ENCODE measurements at regions not wholly inside any gene's neighbourhood (a gene's known extent, or its start where the extent isn't known, plus 50 kb on each side); places are given as distances from the start of the nearest gene placed in this dataset.

DNA sequence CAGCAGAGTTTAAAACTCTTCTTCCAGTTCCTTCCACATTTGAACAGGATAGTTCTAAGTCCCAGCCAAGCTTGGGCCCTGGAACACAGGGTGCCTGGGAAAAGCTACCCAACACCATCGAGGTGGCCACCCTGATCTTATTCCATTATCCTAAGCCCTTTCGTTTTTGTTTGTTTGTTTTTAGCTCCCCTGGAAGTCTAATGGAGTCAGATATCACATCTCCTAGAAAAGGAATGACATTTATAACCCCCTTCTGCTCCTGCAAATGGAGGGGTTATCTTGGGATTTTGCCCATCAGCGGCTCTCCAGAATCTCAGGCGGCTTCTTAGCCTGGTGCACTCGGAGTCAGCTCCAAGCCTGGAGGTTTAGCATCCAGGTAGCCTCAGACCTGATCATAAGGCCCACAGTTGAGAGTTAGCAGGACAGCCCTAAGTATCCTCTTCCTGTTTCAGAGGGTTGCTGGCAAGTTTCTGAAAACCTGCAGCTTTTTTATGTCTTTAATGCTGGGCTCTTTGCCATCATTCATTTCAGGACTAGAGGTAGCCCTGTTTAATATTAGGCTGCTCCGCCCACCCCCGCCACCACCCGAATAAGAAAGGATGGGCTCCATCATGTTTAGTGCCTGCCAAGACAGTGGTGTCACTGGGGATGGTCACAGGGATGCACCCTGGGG, 230.0 kb upstream of the LNX1 start:
- TF ChIP-seq, protein P1, sequence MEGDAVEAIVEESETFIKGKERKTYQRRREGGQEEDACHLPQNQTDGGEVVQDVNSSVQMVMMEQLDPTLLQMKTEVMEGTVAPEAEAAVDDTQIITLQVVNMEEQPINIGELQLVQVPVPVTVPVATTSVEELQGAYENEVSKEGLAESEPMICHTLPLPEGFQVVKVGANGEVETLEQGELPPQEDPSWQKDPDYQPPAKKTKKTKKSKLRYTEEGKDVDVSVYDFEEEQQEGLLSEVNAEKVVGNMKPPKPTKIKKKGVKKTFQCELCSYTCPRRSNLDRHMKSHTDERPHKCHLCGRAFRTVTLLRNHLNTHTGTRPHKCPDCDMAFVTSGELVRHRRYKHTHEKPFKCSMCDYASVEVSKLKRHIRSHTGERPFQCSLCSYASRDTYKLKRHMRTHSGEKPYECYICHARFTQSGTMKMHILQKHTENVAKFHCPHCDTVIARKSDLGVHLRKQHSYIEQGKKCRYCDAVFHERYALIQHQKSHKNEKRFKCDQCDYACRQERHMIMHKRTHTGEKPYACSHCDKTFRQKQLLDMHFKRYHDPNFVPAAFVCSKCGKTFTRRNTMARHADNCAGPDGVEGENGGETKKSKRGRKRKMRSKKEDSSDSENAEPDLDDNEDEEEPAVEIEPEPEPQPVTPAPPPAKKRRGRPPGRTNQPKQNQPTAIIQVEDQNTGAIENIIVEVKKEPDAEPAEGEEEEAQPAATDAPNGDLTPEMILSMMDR (IDR thresholded peaks at IDR 0.05 in 4 of 5, conservative IDR thresholded peaks at IDR 0.05 in 1 of 5), result no peak
- no peak for TF ChIP-seq POLR2A (IDR thresholded peaks at IDR 0.05)

All from gastrocnemius medialis (tissue), 4 donors.